MM.1S (cell line): ENCODE measurements at regions not wholly inside any gene's neighbourhood (a gene's known extent, or its start where the extent isn't known, plus 50 kb on each side); places are given as distances from the start of the nearest gene placed in this dataset.

Experiments
- DNase-seq: peaks from one replicate; pipeline ENCODE4 v3.0.0-alpha.2; 2015
- H2AFZ ChIP-seq: fragments of 300-600 bp; sonication (generic); 2 replicates; pipeline ENCODE4 v1.6.0; 2016; ENCODE audit warnings: antibody characterized with exemption, low read length
- H3F3A ChIP-seq: fragments of 300-600 bp; sonication (generic); 2 replicates; pipeline ENCODE4 v1.6.1; 2016; ENCODE audit warnings: mild to moderate bottlenecking, antibody characterized with exemption, low read length, moderate library complexity, mixed read lengths; ENCODE audit not compliant: insufficient read depth
- H3K27ac ChIP-seq: fragments of 300-600 bp; sonication (generic); 2 replicates; pipeline ENCODE4 v1.5.1; 2016; ENCODE audit warnings: mild to moderate bottlenecking, low read length
- H3K27me3 ChIP-seq: fragments of 300-600 bp; sonication (generic); replicated peaks from 2 replicates; pipeline ENCODE4 v1.6.0; 2016; ENCODE audit warnings: low read length; ENCODE audit not compliant: insufficient read depth
- H3K36me3 ChIP-seq: fragments of 300-600 bp; sonication (generic); replicated peaks from 2 replicates; pipeline ENCODE4 v1.6.1; 2016; ENCODE audit warnings: mild to moderate bottlenecking, low read length, mixed read lengths; ENCODE audit not compliant: insufficient read depth
- H3K4me1 ChIP-seq: fragments of 300-600 bp; sonication (generic); 2 replicates; pipeline ENCODE4 v1.6.1; 2016; ENCODE audit warnings: low read length, mixed read lengths
- H3K4me2 ChIP-seq: fragments of 300-600 bp; sonication (generic); 2 replicates; pipeline ENCODE4 v1.6.0; 2016; ENCODE audit warnings: low read depth, low read length
- H3K4me3 ChIP-seq: fragments of 300-600 bp; sonication (generic); 2 replicates; pipeline ENCODE4 v1.5.1; 2016; ENCODE audit warnings: low read length, mixed read lengths
- H3K79me2 ChIP-seq: fragments of 300-600 bp; sonication (generic); 2 replicates; pipeline ENCODE4 v1.6.1; 2016; ENCODE audit warnings: mixed run types, low read length, mixed read lengths
- H3K9ac ChIP-seq: fragments of 300-600 bp; sonication (generic); 2 replicates; pipeline ENCODE4 v1.6.1; 2016; ENCODE audit warnings: low read length, mixed read lengths
- H3K9me2 ChIP-seq: fragments of 300-600 bp; sonication (generic); replicated peaks from 2 replicates; pipeline ENCODE4 v1.6.1; 2016; ENCODE audit warnings: mild to moderate bottlenecking, low read length, mixed read lengths; ENCODE audit not compliant: insufficient read depth
- H3K9me3 ChIP-seq: fragments of 300-600 bp; sonication (generic); replicated peaks from 2 replicates; pipeline ENCODE4 v1.6.1; 2016; ENCODE audit warnings: mild to moderate bottlenecking, low read length, mixed read lengths; ENCODE audit not compliant: insufficient read depth
- H4K20me1 ChIP-seq: fragments of 300-600 bp; sonication (generic); 2 replicates; pipeline ENCODE4 v1.6.1; 2016; ENCODE audit warnings: mild to moderate bottlenecking, low read length, moderate library complexity, mixed read lengths; ENCODE audit not compliant: insufficient read depth
- CTCF ChIP-seq: fragments of 300-600 bp; sonication (generic); IDR thresholded peaks from 2 replicates; pipeline ENCODE4 v1.5.1; 2016; ENCODE audit warnings: antibody characterized with exemption, low read length, mixed read lengths
- EZH2 ChIP-seq: fragments of 300-600 bp; sonication (generic); optimal IDR thresholded peaks from 2 replicates; pipeline ENCODE3; 2017; ENCODE audit warnings: low read depth, mild to moderate bottlenecking, antibody characterized with exemption, low read length, mixed read lengths
- EZH2phosphoT487 ChIP-seq: fragments of 300-600 bp; sonication (generic); IDR thresholded peaks from 2 replicates; pipeline ENCODE4 v1.6.1; 2018; ENCODE audit warnings: antibody characterized with exemption, low read length

DNA sequence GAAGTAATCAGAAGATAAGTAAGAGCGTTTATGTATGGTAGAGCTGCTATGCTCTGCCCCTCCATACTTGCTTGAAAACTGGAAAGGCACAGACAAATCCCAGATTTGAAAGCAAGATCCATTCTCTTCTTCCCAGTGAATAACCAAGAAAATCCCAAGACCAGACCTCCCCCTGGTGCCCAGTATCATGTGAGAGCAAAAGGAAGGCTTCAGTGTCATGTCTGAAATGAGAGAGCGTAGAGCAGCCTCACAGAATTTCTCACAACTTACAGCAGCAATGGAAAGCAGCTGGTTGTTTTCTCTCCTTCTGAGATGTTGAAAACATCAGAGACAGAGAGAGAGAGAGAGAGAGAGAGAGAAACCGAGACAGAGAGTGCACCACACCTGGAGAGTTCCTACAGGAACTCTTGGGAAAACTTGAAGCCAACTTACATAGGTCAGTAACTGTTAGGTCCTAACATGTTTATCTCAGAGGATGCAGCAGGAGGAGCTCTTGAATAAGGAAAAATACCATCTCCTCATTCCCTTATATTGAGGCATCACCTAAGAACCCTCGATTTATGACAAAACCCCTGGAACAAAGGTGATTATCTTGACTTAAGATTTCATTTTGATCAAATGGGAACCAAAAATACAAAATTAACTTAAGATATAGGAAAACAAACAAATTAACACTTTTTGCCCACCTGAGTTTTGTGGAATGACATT lies 273.3 kb downstream of the NSUN3 start:
- no peak for TF ChIP-seq EZH2phosphoT487
- TF ChIP-seq EZH2, result no peak
- TF ChIP-seq CTCF, result peak; percentile 15
- Histone ChIP-seq H3K27ac (no peak overlapping the region), H4K20me1 (no peaks in the 10 kb centered on the region), H3K27me3 (no peaks in the 10 kb centered on the region), H3K4me1 (no peaks in the 10 kb centered on the region), H2AFZ (no peak overlapping the region), H3K9me2 (no peaks in the 10 kb centered on the region), H3F3A (no peaks in the 10 kb centered on the region), H3K9ac (no peak overlapping the region), H3K4me2 (no peak overlapping the region), H3K36me3 (no peaks in the 10 kb centered on the region), H3K4me3 (no peak overlapping the region), H3K9me3 (no peaks in the 10 kb centered on the region), H3K79me2 (no peaks in the 10 kb centered on the region)
- DNase-seq, result peak; percentile 13

- Histone ChIP-seq H2AFZ (no peak overlapping the region), H3K27me3 (no peaks in the 10 kb centered on the region), H3K9me3 (no peaks in the 10 kb centered on the region), H3K36me3 (no peaks in the 10 kb centered on the region), H3K4me2 (no peak overlapping the region), H3K9me2 (no peaks in the 10 kb centered on the region), H3K9ac (no peak overlapping the region), H3K4me3 (no peak overlapping the region), H3K79me2 (no peaks in the 10 kb centered on the region), H3F3A (no peaks in the 10 kb centered on the region), H4K20me1 (no peaks in the 10 kb centered on the region), H3K4me1 (no peaks in the 10 kb centered on the region), H3K27ac (no peak overlapping the region)
- TF ChIP-seq EZH2phosphoT487 (no peak), CTCF (no peak), EZH2 (no peak)
- DNase-seq, result no peak
Observed at GRCh38 chr3:94345101-94345500, 282.2 kb downstream of the NSUN3 start.

DNA sequence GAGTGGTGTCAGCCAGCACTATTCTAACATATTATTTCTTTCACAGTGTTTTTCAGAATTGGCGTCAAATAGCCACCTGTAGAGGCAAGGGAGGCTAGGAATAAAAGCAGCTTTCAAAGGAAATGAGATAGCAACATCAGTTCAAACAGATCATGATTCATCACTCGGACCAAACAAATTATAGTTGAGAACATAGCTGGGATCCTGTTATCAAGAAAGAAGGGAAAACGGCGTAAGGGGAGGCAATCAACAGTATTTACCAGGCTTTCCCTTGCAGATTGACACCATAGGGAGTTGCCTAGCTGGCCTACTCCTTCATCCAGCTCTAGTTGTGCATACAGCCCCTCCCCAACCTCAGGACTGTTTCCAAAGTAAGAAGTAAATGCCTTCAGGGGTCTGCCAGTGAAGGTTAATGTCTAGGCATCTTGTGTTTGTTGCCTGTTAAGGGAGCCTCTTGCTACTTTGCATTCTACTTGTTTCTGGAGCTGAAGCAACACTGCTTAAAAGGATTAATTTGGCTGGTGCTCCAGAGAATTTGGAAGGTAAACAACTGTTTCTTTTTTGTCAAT lies 286.5 kb downstream of the NSUN3 start:
- H3K4me1 ChIP-seq, result no peaks in the 10 kb centered on the region
- no peaks in the 10 kb centered on the region for H3K79me2 ChIP-seq
- no peaks in the 10 kb centered on the region for H3K9me2 ChIP-seq
- DNase-seq, result no peak
- H2AFZ ChIP-seq, result no peak overlapping the region
- no peak overlapping the region for H3K27ac ChIP-seq
- H3K9ac ChIP-seq, result no peak overlapping the region
- H3K4me2 ChIP-seq, result no peak overlapping the region
- no peaks in the 10 kb centered on the region for H3K9me3 ChIP-seq
- no peaks in the 10 kb centered on the region for H3K36me3 ChIP-seq
- no peaks in the 10 kb centered on the region for H3F3A ChIP-seq
- no peaks in the 10 kb centered on the region for H3K27me3 ChIP-seq
- no peak overlapping the region for H3K4me3 ChIP-seq
- TF ChIP-seq CTCF (no peak), EZH2 (no peak), EZH2phosphoT487 (no peak)
- H4K20me1 ChIP-seq, result no peaks in the 10 kb centered on the region
